HL-60 (cell line): ENCODE measurements at regions not wholly inside any gene's neighbourhood (a gene's known extent, or its start where the extent isn't known, plus 50 kb on each side); places are given as distances from the start of the nearest gene placed in this dataset.

Source experiments
- DNase-seq, 2 experiments: peaks; one replicate each; pipeline ENCODE4 v3.0.0-alpha.2; 2010 to 2020; ENCODE audit warnings: low read depth in 1 of 2, low spot score in 1 of 2
- H3K27ac ChIP-seq: fragments of 250-450 bp; sonication (Bioruptor Pico); replicated peaks from 2 replicates; pipeline ENCODE4 v1.5.1; 2020; ENCODE audit warnings: mild to moderate bottlenecking, moderate library complexity
- H3K27me3 ChIP-seq: fragments of 250-450 bp; sonication (Bioruptor Pico); 2 replicates; pipeline ENCODE4 v1.5.1; 2021; ENCODE audit warnings: mild to moderate bottlenecking, moderate library complexity; ENCODE audit not compliant: insufficient read depth, poor library complexity, severe bottlenecking
- H3K4me3 ChIP-seq: replicated peaks from 2 replicates; pipeline ENCODE4 v1.5.1; 2011; ENCODE audit warnings: mild to moderate bottlenecking, control low read depth, low read length; ENCODE audit not compliant: insufficient read depth
- GABPA ChIP-seq: IDR thresholded peaks from 2 replicates; pipeline ENCODE4 v1.6.1; 2012; ENCODE audit warnings: low read depth
- POLR2AphosphoS5 ChIP-seq: IDR thresholded peaks from 2 replicates; pipeline ENCODE4 v1.6.1; 2012; ENCODE audit warnings: low read depth
- SPI1 ChIP-seq: IDR thresholded peaks from 2 replicates; pipeline ENCODE4 v1.6.1; 2012; ENCODE audit warnings: low read depth, mild to moderate bottlenecking, borderline replicate concordance
- TF ChIP-seq, protein P1 (sequence below): IDR thresholded peaks from 2 replicates; pipeline ENCODE4 v1.6.1; 2012; ENCODE audit warnings: low read depth; ENCODE audit not compliant: insufficient replicate concordance
- TF ChIP-seq, protein P2 (sequence below): IDR thresholded peaks from one replicate; pipeline ENCODE4 v1.5.1; 2011; ENCODE audit warnings: low read length, control low read depth, inconsistent platforms; ENCODE audit not compliant: insufficient read depth

DNA sequence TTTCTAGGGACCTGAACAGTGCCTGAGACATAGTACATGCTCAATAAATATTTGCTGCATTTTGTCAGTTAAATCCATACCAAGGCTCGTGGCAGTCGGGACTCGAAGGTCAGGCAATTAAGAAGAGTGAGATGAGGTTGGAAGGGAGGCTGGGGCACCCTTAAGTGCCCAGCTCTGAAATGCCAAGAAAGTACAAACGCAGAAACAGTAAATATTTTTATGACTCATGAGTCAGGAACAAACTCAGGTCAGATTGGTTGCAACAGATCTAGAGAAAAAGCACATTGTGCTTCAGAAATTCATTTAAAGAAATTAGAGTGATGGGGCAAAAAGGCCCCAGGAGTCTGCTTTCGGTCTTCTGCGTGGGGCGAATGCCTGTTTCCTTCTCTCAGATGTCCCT, 83.0 kb upstream of the FZD10 start:
- TF ChIP-seq POLR2AphosphoS5 (no peak), SPI1 (no peak), GABPA (no peak)
- TF ChIP-seq, protein P1, sequence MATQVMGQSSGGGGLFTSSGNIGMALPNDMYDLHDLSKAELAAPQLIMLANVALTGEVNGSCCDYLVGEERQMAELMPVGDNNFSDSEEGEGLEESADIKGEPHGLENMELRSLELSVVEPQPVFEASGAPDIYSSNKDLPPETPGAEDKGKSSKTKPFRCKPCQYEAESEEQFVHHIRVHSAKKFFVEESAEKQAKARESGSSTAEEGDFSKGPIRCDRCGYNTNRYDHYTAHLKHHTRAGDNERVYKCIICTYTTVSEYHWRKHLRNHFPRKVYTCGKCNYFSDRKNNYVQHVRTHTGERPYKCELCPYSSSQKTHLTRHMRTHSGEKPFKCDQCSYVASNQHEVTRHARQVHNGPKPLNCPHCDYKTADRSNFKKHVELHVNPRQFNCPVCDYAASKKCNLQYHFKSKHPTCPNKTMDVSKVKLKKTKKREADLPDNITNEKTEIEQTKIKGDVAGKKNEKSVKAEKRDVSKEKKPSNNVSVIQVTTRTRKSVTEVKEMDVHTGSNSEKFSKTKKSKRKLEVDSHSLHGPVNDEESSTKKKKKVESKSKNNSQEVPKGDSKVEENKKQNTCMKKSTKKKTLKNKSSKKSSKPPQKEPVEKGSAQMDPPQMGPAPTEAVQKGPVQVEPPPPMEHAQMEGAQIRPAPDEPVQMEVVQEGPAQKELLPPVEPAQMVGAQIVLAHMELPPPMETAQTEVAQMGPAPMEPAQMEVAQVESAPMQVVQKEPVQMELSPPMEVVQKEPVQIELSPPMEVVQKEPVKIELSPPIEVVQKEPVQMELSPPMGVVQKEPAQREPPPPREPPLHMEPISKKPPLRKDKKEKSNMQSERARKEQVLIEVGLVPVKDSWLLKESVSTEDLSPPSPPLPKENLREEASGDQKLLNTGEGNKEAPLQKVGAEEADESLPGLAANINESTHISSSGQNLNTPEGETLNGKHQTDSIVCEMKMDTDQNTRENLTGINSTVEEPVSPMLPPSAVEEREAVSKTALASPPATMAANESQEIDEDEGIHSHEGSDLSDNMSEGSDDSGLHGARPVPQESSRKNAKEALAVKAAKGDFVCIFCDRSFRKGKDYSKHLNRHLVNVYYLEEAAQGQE: no peak
- TF ChIP-seq, protein P2, sequence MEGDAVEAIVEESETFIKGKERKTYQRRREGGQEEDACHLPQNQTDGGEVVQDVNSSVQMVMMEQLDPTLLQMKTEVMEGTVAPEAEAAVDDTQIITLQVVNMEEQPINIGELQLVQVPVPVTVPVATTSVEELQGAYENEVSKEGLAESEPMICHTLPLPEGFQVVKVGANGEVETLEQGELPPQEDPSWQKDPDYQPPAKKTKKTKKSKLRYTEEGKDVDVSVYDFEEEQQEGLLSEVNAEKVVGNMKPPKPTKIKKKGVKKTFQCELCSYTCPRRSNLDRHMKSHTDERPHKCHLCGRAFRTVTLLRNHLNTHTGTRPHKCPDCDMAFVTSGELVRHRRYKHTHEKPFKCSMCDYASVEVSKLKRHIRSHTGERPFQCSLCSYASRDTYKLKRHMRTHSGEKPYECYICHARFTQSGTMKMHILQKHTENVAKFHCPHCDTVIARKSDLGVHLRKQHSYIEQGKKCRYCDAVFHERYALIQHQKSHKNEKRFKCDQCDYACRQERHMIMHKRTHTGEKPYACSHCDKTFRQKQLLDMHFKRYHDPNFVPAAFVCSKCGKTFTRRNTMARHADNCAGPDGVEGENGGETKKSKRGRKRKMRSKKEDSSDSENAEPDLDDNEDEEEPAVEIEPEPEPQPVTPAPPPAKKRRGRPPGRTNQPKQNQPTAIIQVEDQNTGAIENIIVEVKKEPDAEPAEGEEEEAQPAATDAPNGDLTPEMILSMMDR: no peak
- DNase-seq: no peak
- no peak overlapping the region for H3K4me3 ChIP-seq
- no peaks in the 10 kb centered on the region for H3K27me3 ChIP-seq
- H3K27ac ChIP-seq: no peak overlapping the region

DNA sequence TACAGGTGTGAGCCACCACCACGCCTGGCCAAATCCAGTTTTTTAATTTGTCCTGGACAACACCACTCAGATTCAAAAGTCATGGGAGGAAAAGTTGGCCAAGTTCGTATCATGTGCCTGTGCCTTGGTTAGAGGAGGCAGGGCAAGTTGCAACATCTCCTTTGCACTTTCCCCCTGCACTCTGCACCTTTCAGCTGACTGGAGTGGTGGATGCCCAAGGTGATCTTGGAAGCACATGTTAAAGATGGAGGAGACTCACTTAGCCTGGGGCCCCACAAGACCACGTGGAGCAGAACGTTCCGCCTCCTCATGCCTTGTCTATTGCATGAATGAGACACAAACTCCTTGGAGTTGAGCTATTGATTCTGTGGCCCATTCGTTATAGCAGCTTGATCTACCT, 82.1 kb upstream of the FZD10 start:
- Histone ChIP-seq H3K27me3 (no peaks in the 10 kb centered on the region), H3K27ac (no peak overlapping the region), H3K4me3 (no peak overlapping the region)
- no peak for DNase-seq
- TF ChIP-seq, protein P1: no peak
- TF ChIP-seq GABPA: no peak
- TF ChIP-seq POLR2AphosphoS5: no peak
- TF ChIP-seq SPI1: no peak
- TF ChIP-seq, protein P2: no peak

DNA sequence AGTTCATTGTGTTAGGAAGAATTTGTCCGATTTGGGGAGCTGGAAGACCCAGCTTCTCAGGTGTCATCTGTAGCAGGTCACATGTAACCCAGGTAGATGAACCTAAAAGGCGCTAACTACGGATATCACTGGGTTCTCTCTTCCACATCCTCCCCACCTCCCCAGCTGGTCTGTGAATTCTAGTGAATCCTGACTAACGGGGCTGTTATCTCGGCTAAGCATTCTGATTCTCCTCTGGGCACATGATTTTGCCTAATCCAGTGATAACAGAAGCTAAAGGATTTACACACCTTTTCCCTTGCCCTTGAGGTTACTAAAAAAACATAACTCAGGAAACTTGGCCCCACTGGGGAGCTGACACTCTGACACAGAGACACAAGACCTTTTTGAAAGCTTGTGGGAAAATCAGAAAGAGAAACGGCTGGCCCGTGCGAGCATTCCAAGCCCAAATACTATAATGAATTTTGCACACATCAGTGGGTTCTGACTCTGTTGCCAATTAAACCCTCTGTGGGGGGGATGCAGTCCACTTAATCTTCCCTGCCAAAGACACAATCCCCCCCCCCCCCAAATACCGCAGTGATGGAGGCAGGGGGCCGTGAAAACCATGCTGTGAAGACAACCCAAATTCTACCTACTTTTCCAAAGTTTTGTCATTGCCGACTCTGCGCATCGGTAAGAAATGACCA, 81.0 kb upstream of the FZD10 start:
- Histone ChIP-seq H3K4me3 (no peak overlapping the region), H3K27ac (no peak overlapping the region), H3K27me3 (no peaks in the 10 kb centered on the region)
- no peak for DNase-seq
- TF ChIP-seq GABPA (no peak), POLR2AphosphoS5 (no peak), SPI1 (no peak)
- TF ChIP-seq, protein P1: no peak
- TF ChIP-seq, protein P2: no peak
